ENCODE measurements at regions not wholly inside any gene's neighbourhood (a gene's known extent, or its start where the extent isn't known, plus 50 kb on each side); places are given as distances from the start of the nearest gene placed in this dataset.
"Not testable (repeated sequence)": the region's sequence is repeated elsewhere in the genome, so short reads cannot be mapped to it uniquely, and the experiment has no call there.

GRCh38 chr16:33995821-33996372, 536.5 kb downstream of the TP53TG3F start:
- H3K79me2 ChIP-seq (ENCODE audit: control insufficient read depth, insufficient read depth, low read length); H3K36me3 ChIP-seq (ENCODE audit: control insufficient read depth in 2 of 2, insufficient read depth in 2 of 2, low read length in 1 of 2); ATAC-seq; H3K9ac ChIP-seq (ENCODE audit: control insufficient read depth, insufficient read depth, low read length); H3K4me2 ChIP-seq (ENCODE audit: control insufficient read depth, insufficient read depth); H3K9me3 ChIP-seq (replicated peaks; ENCODE audit: control insufficient read depth, insufficient read depth, low read length); H3K27ac ChIP-seq (ENCODE audit: control insufficient read depth, insufficient read depth); SMC1A ChIA-PET (ENCODE audit: uncharacterized antibody, unreplicated experiment); POLR2A ChIA-PET; RAD21 ChIA-PET (ENCODE audit: unreplicated experiment); in situ Hi-C loops (cut with MboI); DNase-seq (ENCODE audit: low read depth, low spot score); FAIRE-seq; H3K4me1 ChIP-seq (ENCODE audit: control insufficient read depth, insufficient read depth, low read length); BruUV-seq (replicated peaks); H3K27me3 ChIP-seq (replicated peaks in 1 of 2; ENCODE audit: control insufficient read depth in 2 of 2, insufficient read depth in 2 of 2, low read length in 1 of 2); intact Hi-C loops (cut with micrococcal nuclease; ENCODE audit: unreplicated experiment); H4K20me1 ChIP-seq (ENCODE audit: control insufficient read depth, insufficient read depth); H3K4me3 ChIP-seq; H2AFZ ChIP-seq (ENCODE audit: control insufficient read depth, low read depth, low read length); CTCF ChIA-PET: not testable (repeated sequence)
- WGBS (ENCODE audit: insufficient coverage, insufficient replicate concordance, low lambda C conversion rate, missing lambda C conversion rate), result 30% methylated on average over 8 of the region's 9 CpGs

- H3K4me1 ChIP-seq (ENCODE audit: control insufficient read depth, insufficient read depth, low read length); H4K20me1 ChIP-seq (ENCODE audit: control insufficient read depth, insufficient read depth); H3K4me2 ChIP-seq (ENCODE audit: control insufficient read depth, insufficient read depth); BruUV-seq (replicated peaks); in situ Hi-C loops (cut with MboI); FAIRE-seq; H3K9me3 ChIP-seq (replicated peaks; ENCODE audit: control insufficient read depth, insufficient read depth, low read length); H3K27me3 ChIP-seq (replicated peaks in 1 of 2; ENCODE audit: control insufficient read depth in 2 of 2, insufficient read depth in 2 of 2, low read length in 1 of 2); H3K27ac ChIP-seq (ENCODE audit: control insufficient read depth, insufficient read depth); POLR2A ChIA-PET; CTCF ChIA-PET; intact Hi-C loops (cut with micrococcal nuclease; ENCODE audit: unreplicated experiment); SMC1A ChIA-PET (ENCODE audit: uncharacterized antibody, unreplicated experiment); H3K4me3 ChIP-seq; H3K9ac ChIP-seq (ENCODE audit: control insufficient read depth, insufficient read depth, low read length); DNase-seq (ENCODE audit: low read depth, low spot score); RAD21 ChIA-PET (ENCODE audit: unreplicated experiment); ATAC-seq; H3K36me3 ChIP-seq (ENCODE audit: control insufficient read depth in 2 of 2, insufficient read depth in 2 of 2, low read length in 1 of 2); H3K79me2 ChIP-seq (ENCODE audit: control insufficient read depth, insufficient read depth, low read length); H2AFZ ChIP-seq (ENCODE audit: control insufficient read depth, low read depth, low read length): not testable (repeated sequence)
- 8% methylated on average over 1 of the region's 4 CpGs for WGBS (ENCODE audit: insufficient coverage, insufficient replicate concordance, low lambda C conversion rate, missing lambda C conversion rate)
Measured at GRCh38 chr16:34001184-34001583, 541.8 kb downstream of the TP53TG3F start.

GRCh38 chr16:34001961-34002360, 542.5 kb downstream of the TP53TG3F start:
- FAIRE-seq; in situ Hi-C loops (cut with MboI): not testable (repeated sequence)
- 93% methylated on average over 1 of the region's 4 CpGs for WGBS (ENCODE audit: insufficient coverage, insufficient replicate concordance, low lambda C conversion rate, missing lambda C conversion rate)

GRCh38 chr16:34014841-34015820, 555.7 kb downstream of the TP53TG3F start:
- 80% methylated on average over 28 of the region's 83 CpGs for WGBS (ENCODE audit: insufficient coverage, insufficient replicate concordance, low lambda C conversion rate, missing lambda C conversion rate)
- POLR2A ChIA-PET; in situ Hi-C loops (cut with MboI): not testable (repeated sequence)

More at GRCh38 chr16:34001961-34002360, 542.5 kb downstream of the TP53TG3F start:
- H3K27me3 ChIP-seq (replicated peaks in 1 of 2; ENCODE audit: control insufficient read depth in 2 of 2, insufficient read depth in 2 of 2, low read length in 1 of 2); H3K4me1 ChIP-seq (ENCODE audit: control insufficient read depth, insufficient read depth, low read length); RAD21 ChIA-PET (ENCODE audit: unreplicated experiment); DNase-seq (ENCODE audit: low read depth, low spot score); intact Hi-C loops (cut with micrococcal nuclease; ENCODE audit: unreplicated experiment); H3K4me2 ChIP-seq (ENCODE audit: control insufficient read depth, insufficient read depth); H4K20me1 ChIP-seq (ENCODE audit: control insufficient read depth, insufficient read depth); BruUV-seq (replicated peaks); H3K36me3 ChIP-seq (ENCODE audit: control insufficient read depth in 2 of 2, insufficient read depth in 2 of 2, low read length in 1 of 2); H3K27ac ChIP-seq (ENCODE audit: control insufficient read depth, insufficient read depth); H3K9me3 ChIP-seq (replicated peaks; ENCODE audit: control insufficient read depth, insufficient read depth, low read length); H3K4me3 ChIP-seq; POLR2A ChIA-PET; H2AFZ ChIP-seq (ENCODE audit: control insufficient read depth, low read depth, low read length); SMC1A ChIA-PET (ENCODE audit: uncharacterized antibody, unreplicated experiment); H3K9ac ChIP-seq (ENCODE audit: control insufficient read depth, insufficient read depth, low read length); ATAC-seq; CTCF ChIA-PET; H3K79me2 ChIP-seq (ENCODE audit: control insufficient read depth, insufficient read depth, low read length): not testable (repeated sequence)

More at GRCh38 chr16:34014841-34015820, 555.7 kb downstream of the TP53TG3F start:
- ATAC-seq; SMC1A ChIA-PET (ENCODE audit: uncharacterized antibody, unreplicated experiment); H4K20me1 ChIP-seq (ENCODE audit: control insufficient read depth, insufficient read depth); H3K27ac ChIP-seq (ENCODE audit: control insufficient read depth, insufficient read depth); BruUV-seq (replicated peaks); H3K79me2 ChIP-seq (ENCODE audit: control insufficient read depth, insufficient read depth, low read length); DNase-seq (ENCODE audit: low read depth, low spot score); FAIRE-seq; H2AFZ ChIP-seq (ENCODE audit: control insufficient read depth, low read depth, low read length); H3K4me2 ChIP-seq (ENCODE audit: control insufficient read depth, insufficient read depth); H3K27me3 ChIP-seq (replicated peaks in 1 of 2; ENCODE audit: control insufficient read depth in 2 of 2, insufficient read depth in 2 of 2, low read length in 1 of 2); CTCF ChIA-PET; intact Hi-C loops (cut with micrococcal nuclease; ENCODE audit: unreplicated experiment); H3K9me3 ChIP-seq (replicated peaks; ENCODE audit: control insufficient read depth, insufficient read depth, low read length); RAD21 ChIA-PET (ENCODE audit: unreplicated experiment); H3K36me3 ChIP-seq (ENCODE audit: control insufficient read depth in 2 of 2, insufficient read depth in 2 of 2, low read length in 1 of 2); H3K4me3 ChIP-seq; H3K9ac ChIP-seq (ENCODE audit: control insufficient read depth, insufficient read depth, low read length); H3K4me1 ChIP-seq (ENCODE audit: control insufficient read depth, insufficient read depth, low read length): not testable (repeated sequence)
